ENCODE measurements at regions not wholly inside any gene's neighbourhood (a gene's known extent, or its start where the extent isn't known, plus 50 kb on each side); places are given as distances from the start of the nearest gene placed in this dataset.
A peak's percentile ranks its signal among the peaks of the same experiment; 100 is the strongest.
"Not testable (repeated sequence)": the region's sequence is repeated elsewhere in the genome, so short reads cannot be mapped to it uniquely, and the experiment has no call there.

GRCh38 chr2:113386780-113387433 lies 50.6 kb upstream of the ZNG1B start:
- DNase-seq = not testable (repeated sequence)

- not testable (repeated sequence) for DNase-seq
Observed at GRCh38 chr2:113379621-113380020, 57.9 kb upstream of the ZNG1B start.

DNA sequence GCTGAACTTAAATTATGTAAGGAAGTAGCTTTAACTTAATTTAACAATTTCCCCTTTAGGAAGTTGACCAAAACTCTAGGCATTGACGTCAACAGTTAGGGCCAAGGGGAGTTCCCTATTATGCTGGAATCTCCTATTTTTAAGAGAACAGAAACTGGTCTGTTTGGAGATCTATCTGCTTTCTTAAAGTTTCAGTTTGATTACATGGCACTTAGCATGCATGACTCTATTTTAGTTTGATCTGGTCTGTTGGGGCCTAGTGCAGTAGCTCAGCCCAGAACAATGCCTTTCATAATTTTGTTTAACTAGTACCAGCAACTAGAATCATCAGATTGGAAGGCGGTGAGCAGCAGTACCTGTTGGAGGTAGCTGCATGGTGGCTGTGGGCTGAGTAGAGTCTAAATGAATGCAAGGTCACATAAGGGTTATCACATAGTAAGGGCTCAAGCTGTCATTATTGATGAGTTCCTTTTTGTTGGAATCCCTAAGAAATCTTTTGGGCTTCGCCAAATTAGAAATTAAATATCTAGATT lies 60.5 kb upstream of the ZNG1B start:
- no peak for DNase-seq

DNA sequence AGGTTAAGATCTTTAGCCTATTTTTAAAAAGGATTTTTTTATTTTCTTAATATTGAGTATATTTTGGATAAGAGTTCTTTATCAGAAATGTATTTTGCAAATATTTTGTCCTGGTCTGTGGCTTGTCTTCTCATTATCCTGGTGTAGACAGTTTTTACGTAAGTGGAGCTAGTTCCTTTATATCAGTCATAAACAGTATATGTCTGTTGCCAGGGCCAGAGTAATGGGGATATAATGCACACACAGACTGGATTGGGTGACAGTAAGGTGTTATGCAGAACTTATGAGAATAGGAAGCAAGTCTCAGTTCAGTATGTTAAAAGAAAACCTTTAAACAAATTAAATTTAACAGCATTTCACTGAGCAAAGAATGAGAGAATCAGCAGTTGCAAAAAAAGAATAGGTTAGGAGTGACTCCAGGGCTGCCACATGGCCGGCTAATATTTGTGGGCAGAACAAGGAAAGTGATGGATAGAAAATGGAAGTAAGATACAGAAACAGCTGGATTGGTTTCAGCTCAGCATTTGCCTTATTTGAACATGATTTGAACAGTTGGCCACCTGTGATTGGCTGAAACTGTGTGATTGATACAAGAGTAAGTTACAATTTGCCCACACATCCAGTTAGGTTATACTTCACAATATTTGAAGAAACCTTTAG lies 61.1 kb upstream of the ZNG1B start:
- no peak for DNase-seq

GRCh38 chr2:113374857-113375256 lies 62.6 kb upstream of the ZNG1B start:
- not testable (repeated sequence) for DNase-seq

DNA sequence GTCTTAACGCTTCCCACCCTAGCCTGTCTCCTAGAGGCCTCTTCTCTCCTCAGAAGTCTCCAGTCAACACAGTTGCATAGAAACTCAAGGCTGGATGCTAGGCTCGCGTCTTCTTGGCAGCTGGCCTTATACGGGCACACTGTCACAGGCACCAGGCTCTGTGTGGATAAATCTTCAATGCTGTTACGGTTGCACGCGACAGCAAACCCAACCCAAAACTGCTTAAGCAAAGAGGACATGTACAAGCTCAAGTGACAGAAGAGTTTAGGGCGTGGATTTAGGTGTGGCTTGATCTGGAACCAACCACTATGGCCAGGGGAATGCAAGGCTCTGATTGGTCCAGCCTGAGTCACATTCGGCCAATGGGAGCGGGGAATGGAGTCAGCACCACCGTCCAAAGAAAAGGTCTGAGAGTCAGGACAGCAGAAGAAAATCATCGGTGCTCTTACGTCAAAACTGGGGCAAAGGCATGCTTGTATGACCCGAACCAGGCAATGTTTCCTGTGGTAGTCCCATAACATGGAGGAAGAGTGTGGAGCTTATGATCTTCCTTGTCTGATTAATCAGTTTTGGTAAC lies 65.1 kb upstream of the ZNG1B start:
- not testable (repeated sequence) for DNase-seq

DNA sequence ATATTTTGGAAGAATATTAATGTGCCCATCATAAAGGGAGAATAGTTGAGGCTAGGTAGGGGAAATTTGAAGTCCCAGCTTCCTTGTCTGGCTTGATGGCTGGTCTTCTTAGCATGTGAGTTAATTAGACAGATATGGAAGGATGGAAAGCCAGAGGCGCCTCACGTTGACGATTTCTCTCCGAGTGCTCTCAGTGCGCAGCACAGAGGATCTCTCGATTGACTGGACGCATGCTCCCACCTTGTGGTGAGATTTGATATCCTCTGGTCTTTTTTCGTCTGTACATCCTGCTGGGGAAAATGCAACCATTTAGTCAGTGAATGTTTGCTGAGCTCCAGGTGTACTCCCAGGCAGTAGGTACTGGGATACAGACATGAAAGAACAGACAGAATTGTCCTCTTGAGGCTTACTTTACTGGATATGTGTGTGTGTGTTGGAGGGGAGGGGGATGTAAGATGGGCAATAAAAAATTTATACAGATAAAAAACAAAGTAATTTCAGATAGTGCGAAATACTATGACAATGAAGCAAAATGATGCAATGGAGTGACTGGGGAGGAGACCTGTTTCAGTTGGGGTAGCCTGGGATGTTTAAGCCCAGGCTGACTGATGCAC lies 66.9 kb upstream of the ZNG1B start:
- peak; percentile 72 for DNase-seq

- no peak for DNase-seq
Observed at GRCh38 chr2:113370030-113370429, 67.5 kb upstream of the ZNG1B start.

GRCh38 chr2:113368581-113368980 lies 68.9 kb upstream of the ZNG1B start:
- DNase-seq = not testable (repeated sequence)

DNA sequence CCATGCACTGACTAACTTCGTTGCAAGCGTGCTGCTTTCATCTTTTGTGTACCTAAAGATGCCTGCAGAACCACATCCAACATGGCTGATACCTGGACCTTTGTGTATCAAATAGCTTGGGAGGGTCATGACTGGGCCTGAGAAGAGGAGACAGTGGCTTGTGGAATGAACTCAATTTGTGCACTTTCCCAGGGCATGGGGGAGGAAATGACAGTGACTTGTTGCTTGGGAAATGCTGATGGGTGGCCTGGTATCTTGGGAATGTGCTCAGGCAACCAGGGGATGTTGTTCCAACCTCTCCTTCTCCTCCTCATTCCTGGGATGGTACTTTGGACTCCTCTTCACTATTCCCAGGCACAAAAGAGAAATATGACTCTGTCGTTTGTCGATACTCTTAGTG lies 70.7 kb upstream of the ZNG1B start:
- not testable (repeated sequence) for DNase-seq

DNA sequence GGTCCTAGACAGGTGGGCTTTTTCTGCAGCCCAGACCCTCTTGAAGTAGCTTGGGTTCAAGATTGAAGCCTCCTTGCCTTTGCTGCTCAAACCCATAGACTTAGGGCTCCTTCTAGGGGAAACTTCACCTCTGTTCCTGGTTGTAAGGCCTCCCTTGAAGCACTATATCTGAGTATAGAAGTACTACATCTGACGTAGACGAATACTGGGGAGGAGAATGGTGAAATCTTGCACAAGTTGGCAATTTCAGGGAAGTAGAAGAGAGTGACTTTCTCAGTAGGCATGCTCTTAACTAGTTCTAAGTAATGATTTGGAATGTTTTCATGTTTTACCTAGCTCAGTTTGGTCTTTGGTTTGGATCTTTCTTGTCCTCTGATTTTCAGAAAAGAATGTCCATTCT lies 71.7 kb upstream of the ZNG1B start:
- DNase-seq = not testable (repeated sequence)

GRCh38 chr2:113365290-113365689 lies 72.2 kb upstream of the ZNG1B start:
- not testable (repeated sequence) for DNase-seq

- DNase-seq = no peak
Observed at GRCh38 chr2:113361051-113361450, 76.4 kb upstream of the ZNG1B start.

DNA sequence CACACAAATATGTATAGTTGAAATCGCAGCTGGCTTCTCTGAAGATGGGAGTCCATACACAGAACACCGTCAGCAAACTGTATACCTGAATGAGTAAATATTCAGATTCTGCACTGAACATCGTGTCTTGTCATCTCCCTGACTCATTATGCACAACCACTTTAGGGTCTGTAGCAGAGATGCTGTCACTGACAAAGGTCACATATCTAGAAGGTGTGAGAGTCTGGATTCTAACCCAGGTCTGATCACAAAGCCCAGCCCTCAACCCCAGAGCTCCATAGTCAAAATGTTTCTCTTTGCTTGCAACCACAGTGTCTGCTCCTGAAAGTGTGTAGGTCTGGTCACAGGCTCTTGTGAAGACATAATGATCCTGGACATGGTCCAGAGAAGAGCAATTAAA lies 78.3 kb upstream of the PAX8 start:
- DNase-seq = no peak

DNA sequence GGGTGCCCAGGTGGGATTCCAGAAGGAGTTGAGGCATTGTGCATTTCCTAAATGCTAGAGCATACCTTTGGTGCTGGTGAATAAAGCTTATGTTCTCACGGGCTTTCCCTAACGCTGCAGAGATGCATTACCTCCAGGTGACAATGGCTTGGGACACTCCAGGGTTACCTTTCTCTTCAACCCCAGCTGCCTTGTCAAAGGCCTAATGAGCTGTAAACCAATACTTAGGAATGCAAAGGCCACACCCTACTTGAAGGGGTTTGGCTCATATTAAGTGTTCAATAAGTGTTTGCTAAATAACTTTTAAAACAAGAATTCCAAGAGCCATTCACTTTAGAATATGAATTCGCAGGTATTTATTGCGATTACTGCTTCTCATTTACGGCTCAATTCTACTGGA lies 77.6 kb upstream of the PAX8 start:
- DNase-seq = not testable (repeated sequence)

GRCh38 chr2:113355339-113356015 lies 76.8 kb upstream of the PAX8 start:
- not testable (repeated sequence) for DNase-seq

DNA sequence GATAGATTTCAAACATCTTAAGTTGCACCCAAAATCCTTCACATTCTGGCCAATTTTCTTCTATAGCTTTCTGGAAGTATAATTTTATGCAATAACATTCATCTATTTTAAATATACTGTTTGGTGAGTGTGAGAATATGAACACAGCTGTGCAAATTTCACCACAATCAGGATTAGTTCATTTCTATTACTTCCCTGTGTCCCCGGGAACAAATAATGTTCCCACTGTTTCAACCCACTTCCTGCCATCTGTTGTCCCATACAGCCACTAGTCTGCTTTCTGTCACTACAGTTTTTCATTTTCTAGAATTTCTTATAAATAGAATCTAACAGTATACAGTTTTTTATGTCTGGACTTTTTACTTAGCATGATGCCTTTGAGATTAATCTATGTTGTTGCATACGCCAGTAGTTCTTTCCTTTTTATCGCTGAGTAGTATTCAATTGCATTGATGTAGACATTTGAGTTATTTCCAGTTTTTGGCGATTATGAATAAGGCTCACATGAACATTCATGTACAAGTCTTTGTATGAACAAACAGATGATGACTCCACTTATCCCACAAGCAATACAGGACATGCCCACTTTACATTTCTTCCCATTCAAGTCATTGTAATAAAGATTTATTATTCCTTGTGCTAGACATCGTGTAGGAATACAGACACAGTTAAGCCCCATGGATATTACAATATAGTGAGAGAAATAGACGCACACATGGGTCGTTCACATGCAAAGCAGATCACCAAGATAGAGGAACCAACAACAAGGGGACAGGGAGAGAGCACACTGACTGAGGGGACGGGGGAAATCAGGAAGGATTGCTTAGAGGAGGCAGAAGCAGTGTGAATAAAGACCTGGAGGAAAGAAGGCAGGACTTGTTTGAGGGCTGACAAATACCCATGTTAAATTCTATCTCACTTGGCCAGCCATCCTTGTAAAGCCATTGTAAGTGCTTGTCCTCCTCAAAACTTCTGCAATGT lies 72.9 kb upstream of the PAX8 start:
- no peak for DNase-seq

DNA sequence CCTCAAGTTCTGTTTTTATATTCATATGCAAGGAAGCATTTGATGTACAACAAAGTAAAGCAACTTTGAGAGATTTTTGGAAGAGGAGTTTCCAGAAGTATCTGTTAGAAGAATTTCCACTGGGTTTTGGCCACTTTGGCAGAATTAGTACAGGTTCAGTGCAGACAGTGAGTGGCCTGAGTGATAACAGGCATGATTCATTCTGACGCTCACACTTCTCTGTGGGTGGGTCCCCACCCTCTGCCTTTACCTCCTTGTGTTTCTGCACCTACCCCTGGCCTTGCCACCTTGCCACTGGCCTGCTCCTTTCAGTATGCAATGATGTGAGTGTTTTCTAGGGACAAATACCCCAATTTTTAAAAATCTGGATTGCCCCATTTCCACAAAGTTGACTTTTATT lies 65.1 kb upstream of the PAX8 start:
- not testable (repeated sequence) for DNase-seq

DNA sequence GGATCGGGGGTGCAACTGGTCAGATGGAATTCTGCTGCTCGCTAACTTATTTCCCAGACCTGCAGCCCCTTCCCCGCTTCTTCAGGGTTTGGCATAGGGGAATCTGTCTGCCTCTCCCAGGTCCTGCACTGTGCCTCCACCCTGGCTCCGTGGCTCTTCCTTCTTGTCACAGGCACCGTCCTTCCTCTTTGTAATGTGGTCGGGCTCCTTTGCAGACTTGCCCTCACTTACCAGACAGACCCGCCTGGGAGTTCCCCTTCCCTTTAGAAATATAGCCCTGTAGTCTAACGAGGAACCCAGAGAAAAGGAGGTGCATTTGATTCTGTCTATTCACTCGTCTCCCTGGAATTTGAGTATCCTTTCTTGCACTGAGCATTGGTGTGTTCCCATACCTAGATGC lies 63.9 kb upstream of the PAX8 start:
- no peak for DNase-seq

- DNase-seq = not testable (repeated sequence)
Observed at GRCh38 chr2:113341870-113342253, 63.1 kb upstream of the PAX8 start.

GRCh38 chr2:113341191-113341869 lies 62.6 kb upstream of the PAX8 start:
- DNase-seq = no peak
